HepG2 (cell line): ENCODE measurements at regions not wholly inside any gene's neighbourhood (a gene's known extent, or its start where the extent isn't known, plus 50 kb on each side); places are given as distances from the start of the nearest gene placed in this dataset.

Source experiments
- DNMT3B ChIP-seq: conservative IDR thresholded peaks from 2 replicates; pipeline ENCODE4 v1.6.1; 2016; ENCODE audit warnings: missing biosample characterization, control low read depth
- DPF2 ChIP-seq: sonication (generic); formaldehyde crosslinking; IDR thresholded peaks from 2 replicates; pipeline ENCODE4 v1.4.0; 2020; ENCODE audit warnings: mild to moderate bottlenecking, low read depth, missing genetic modification reagents, borderline replicate concordance
- FOXK2 ChIP-seq: fragments of 450-650 bp; IDR thresholded peaks from 2 replicates; pipeline ENCODE4 v1.6.1; 2016
- MEIS1 ChIP-seq: sonication (generic); formaldehyde crosslinking; IDR thresholded peaks from 2 replicates; pipeline ENCODE4 v1.9.0; 2021; ENCODE audit warnings: mild to moderate bottlenecking, missing genetic modification reagents, moderate library complexity, borderline replicate concordance
- MLLT10 ChIP-seq: sonication (generic); formaldehyde crosslinking; IDR thresholded peaks from 2 replicates; pipeline ENCODE4 v1.4.0; 2020; ENCODE audit warnings: missing genetic modification reagents
- WIZ ChIP-seq: sonication (generic); formaldehyde crosslinking; IDR thresholded peaks from 2 replicates; pipeline ENCODE4 v1.5.1; 2020; ENCODE audit warnings: mild to moderate bottlenecking, missing genetic modification reagents
- ZNF124 ChIP-seq: sonication (generic); formaldehyde crosslinking; IDR thresholded peaks from 2 replicates; pipeline ENCODE4 v1.4.0; 2020; ENCODE audit warnings: missing genetic modification reagents
- ZNF205 ChIP-seq: IDR thresholded peaks from 2 replicates; pipeline ENCODE4 v1.6.1; 2018; ENCODE audit warnings: missing biosample characterization, missing genetic modification reagents
- ZNF207 ChIP-seq: fragments of 450-650 bp; IDR thresholded peaks from 2 replicates; pipeline ENCODE4 v1.6.1; 2016; ENCODE audit warnings: antibody characterized with exemption, borderline replicate concordance
- ZNF775 ChIP-seq: sonication (generic); formaldehyde crosslinking; IDR thresholded peaks from 2 replicates; pipeline ENCODE4 v1.4.0; 2020; ENCODE audit warnings: missing genetic modification reagents, mild to moderate bottlenecking, moderate library complexity, borderline replicate concordance
- ZNF850 ChIP-seq: sonication (generic); formaldehyde crosslinking; conservative IDR thresholded peaks from 2 replicates; pipeline ENCODE4 v1.9.0; 2021; ENCODE audit warnings: mild to moderate bottlenecking, missing genetic modification reagents
- TF ChIP-seq, protein P1 (sequence below): sonication (generic); formaldehyde crosslinking; IDR thresholded peaks from 2 replicates; pipeline ENCODE4 v1.5.1; 2020; ENCODE audit warnings: mild to moderate bottlenecking, missing genetic modification reagents, moderate library complexity
- TF ChIP-seq, protein P2 (sequence below): IDR thresholded peaks from 2 replicates; pipeline ENCODE4 v1.6.1; 2016; ENCODE audit warnings: low read depth, control low read depth
- TF ChIP-seq, protein P3 (sequence below): sonication (generic); formaldehyde crosslinking; conservative IDR thresholded peaks from 2 replicates; pipeline ENCODE4 v1.4.0; 2020; ENCODE audit warnings: mild to moderate bottlenecking, missing genetic modification reagents, moderate library complexity
- TF ChIP-seq, protein P4 (sequence below): sonication (generic); formaldehyde crosslinking; IDR thresholded peaks from 2 replicates; pipeline ENCODE4 v1.8.0; 2022; ENCODE audit warnings: mild to moderate bottlenecking, missing genetic modification reagents
- TF ChIP-seq, protein P5 (sequence below): sonication (generic); formaldehyde crosslinking; IDR thresholded peaks from 2 replicates; pipeline ENCODE4 v1.4.0; 2020; ENCODE audit warnings: missing genetic modification reagents, borderline replicate concordance
- TF ChIP-seq, protein P6 (sequence below): sonication (generic); formaldehyde crosslinking; IDR thresholded peaks from 2 replicates; pipeline ENCODE4 v1.5.1; 2020; ENCODE audit warnings: mild to moderate bottlenecking, moderate library complexity, missing genetic modification reagents

DNA sequence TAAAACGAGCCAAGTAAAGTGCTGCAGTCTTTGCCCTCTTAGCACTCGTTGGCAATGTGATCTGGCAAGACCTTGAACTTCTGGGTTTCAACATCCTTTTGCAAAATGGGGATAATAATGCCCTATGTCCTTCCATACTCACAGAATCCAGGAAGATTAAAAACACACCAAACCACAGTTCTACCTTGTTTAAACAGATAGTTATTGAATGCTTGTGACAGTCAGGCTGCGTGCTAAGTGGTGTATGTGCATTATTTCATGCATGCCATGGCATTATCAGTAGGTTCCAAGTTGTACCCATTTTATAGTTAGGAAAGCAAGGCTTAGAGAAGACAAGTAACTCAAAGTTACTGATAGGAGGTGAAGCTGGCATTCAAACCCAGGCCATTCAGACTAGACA lies 308.6 kb upstream of the PROX1 start (continued):
- TF ChIP-seq, protein P1, sequence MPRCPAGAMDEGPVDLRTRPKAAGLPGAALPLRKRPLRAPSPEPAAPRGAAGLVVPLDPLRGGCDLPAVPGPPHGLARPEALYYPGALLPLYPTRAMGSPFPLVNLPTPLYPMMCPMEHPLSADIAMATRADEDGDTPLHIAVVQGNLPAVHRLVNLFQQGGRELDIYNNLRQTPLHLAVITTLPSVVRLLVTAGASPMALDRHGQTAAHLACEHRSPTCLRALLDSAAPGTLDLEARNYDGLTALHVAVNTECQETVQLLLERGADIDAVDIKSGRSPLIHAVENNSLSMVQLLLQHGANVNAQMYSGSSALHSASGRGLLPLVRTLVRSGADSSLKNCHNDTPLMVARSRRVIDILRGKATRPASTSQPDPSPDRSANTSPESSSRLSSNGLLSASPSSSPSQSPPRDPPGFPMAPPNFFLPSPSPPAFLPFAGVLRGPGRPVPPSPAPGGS (CRISPR knock-in tag): no peak
- TF ChIP-seq, protein P2, sequence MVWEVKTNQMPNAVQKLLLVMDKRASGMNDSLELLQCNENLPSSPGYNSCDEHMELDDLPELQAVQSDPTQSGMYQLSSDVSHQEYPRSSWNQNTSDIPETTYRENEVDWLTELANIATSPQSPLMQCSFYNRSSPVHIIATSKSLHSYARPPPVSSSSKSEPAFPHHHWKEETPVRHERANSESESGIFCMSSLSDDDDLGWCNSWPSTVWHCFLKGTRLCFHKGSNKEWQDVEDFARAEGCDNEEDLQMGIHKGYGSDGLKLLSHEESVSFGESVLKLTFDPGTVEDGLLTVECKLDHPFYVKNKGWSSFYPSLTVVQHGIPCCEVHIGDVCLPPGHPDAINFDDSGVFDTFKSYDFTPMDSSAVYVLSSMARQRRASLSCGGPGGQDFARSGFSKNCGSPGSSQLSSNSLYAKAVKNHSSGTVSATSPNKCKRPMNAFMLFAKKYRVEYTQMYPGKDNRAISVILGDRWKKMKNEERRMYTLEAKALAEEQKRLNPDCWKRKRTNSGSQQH (CRISPR knock-in tag): no peak
- TF ChIP-seq, protein P3, sequence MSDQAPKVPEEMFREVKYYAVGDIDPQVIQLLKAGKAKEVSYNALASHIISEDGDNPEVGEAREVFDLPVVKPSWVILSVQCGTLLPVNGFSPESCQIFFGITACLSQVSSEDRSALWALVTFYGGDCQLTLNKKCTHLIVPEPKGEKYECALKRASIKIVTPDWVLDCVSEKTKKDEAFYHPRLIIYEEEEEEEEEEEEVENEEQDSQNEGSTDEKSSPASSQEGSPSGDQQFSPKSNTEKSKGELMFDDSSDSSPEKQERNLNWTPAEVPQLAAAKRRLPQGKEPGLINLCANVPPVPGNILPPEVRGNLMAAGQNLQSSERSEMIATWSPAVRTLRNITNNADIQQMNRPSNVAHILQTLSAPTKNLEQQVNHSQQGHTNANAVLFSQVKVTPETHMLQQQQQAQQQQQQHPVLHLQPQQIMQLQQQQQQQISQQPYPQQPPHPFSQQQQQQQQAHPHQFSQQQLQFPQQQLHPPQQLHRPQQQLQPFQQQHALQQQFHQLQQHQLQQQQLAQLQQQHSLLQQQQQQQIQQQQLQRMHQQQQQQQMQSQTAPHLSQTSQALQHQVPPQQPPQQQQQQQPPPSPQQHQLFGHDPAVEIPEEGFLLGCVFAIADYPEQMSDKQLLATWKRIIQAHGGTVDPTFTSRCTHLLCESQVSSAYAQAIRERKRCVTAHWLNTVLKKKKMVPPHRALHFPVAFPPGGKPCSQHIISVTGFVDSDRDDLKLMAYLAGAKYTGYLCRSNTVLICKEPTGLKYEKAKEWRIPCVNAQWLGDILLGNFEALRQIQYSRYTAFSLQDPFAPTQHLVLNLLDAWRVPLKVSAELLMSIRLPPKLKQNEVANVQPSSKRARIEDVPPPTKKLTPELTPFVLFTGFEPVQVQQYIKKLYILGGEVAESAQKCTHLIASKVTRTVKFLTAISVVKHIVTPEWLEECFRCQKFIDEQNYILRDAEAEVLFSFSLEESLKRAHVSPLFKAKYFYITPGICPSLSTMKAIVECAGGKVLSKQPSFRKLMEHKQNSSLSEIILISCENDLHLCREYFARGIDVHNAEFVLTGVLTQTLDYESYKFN (CRISPR knock-in tag): peak; percentile 37; the same call in 1 of the 2 replicates
- TF ChIP-seq FOXK2 (no peak), DNMT3B (no peak), ZNF205 (CRISPR knock-in tag) (no peak), ZNF775 (CRISPR knock-in tag) (no peak), WIZ (CRISPR knock-in tag) (no peak), ZNF124 (CRISPR knock-in tag) (no peak), MEIS1 (CRISPR knock-in tag) (0 out of 2 replicates have a peak, but pooled peaks have one; percentile 30), ZNF207 (no peak), ZNF850 (CRISPR knock-in tag) (no peak), MLLT10 (CRISPR knock-in tag) (no peak), DPF2 (no peak)
- TF ChIP-seq, protein P4, sequence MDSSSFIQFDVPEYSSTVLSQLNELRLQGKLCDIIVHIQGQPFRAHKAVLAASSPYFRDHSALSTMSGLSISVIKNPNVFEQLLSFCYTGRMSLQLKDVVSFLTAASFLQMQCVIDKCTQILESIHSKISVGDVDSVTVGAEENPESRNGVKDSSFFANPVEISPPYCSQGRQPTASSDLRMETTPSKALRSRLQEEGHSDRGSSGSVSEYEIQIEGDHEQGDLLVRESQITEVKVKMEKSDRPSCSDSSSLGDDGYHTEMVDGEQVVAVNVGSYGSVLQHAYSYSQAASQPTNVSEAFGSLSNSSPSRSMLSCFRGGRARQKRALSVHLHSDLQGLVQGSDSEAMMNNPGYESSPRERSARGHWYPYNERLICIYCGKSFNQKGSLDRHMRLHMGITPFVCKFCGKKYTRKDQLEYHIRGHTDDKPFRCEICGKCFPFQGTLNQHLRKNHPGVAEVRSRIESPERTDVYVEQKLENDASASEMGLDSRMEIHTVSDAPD (CRISPR knock-in tag): peak; percentile 71
- TF ChIP-seq, protein P5, sequence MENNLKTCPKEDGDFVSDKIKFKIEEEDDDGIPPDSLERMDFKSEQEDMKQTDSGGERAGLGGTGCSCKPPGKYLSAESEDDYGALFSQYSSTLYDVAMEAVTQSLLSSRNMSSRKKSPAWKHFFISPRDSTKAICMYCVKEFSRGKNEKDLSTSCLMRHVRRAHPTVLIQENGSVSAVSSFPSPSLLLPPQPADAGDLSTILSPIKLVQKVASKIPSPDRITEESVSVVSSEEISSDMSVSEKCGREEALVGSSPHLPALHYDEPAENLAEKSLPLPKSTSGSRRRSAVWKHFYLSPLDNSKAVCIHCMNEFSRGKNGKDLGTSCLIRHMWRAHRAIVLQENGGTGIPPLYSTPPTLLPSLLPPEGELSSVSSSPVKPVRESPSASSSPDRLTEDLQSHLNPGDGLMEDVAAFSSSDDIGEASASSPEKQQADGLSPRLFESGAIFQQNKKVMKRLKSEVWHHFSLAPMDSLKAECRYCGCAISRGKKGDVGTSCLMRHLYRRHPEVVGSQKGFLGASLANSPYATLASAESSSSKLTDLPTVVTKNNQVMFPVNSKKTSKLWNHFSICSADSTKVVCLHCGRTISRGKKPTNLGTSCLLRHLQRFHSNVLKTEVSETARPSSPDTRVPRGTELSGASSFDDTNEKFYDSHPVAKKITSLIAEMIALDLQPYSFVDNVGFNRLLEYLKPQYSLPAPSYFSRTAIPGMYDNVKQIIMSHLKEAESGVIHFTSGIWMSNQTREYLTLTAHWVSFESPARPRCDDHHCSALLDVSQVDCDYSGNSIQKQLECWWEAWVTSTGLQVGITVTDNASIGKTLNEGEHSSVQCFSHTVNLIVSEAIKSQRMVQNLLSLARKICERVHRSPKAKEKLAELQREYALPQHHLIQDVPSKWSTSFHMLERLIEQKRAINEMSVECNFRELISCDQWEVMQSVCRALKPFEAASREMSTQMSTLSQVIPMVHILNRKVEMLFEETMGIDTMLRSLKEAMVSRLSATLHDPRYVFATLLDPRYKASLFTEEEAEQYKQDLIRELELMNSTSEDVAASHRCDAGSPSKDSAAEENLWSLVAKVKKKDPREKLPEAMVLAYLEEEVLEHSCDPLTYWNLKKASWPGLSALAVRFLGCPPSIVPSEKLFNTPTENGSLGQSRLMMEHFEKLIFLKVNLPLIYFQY (CRISPR knock-in tag): no peak
- TF ChIP-seq, protein P6, sequence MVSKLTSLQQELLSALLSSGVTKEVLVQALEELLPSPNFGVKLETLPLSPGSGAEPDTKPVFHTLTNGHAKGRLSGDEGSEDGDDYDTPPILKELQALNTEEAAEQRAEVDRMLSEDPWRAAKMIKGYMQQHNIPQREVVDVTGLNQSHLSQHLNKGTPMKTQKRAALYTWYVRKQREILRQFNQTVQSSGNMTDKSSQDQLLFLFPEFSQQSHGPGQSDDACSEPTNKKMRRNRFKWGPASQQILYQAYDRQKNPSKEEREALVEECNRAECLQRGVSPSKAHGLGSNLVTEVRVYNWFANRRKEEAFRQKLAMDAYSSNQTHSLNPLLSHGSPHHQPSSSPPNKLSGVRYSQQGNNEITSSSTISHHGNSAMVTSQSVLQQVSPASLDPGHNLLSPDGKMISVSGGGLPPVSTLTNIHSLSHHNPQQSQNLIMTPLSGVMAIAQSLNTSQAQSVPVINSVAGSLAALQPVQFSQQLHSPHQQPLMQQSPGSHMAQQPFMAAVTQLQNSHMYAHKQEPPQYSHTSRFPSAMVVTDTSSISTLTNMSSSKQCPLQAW: 0 out of 2 replicates have a peak, but pooled peaks have one; percentile 30
